GM21367 (cell line): ENCODE measurements at regions not wholly inside any gene's neighbourhood (a gene's known extent, or its start where the extent isn't known, plus 50 kb on each side); places are given as distances from the start of the nearest gene placed in this dataset.

Experiments used
- ATAC-seq: cut with Tn5 transposase; IDR thresholded peaks from one replicate; pipeline ENCODE4 v1.9.1; 2021; ENCODE audit not compliant: unreplicated experiment

DNA sequence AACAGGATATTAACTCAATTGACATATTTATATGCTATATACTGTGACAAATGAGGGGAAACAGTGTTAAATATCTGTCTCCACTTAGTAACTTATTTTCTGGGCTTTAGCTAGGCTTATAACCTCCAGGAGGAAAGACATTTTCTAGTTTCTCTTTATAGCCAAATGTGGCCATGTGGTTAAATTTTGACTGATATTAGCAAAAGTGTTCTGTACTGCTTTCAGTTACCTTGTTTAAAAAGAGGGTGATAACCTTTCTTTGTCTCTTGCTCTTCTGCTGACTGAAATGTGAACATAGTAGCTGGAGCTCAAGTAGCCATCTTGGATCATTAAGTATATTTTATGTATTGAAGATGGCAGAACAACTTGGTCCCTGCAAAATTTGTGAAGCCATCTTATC lies 253.7 kb downstream of the PDHA2 start:
- ATAC-seq: no peak

DNA sequence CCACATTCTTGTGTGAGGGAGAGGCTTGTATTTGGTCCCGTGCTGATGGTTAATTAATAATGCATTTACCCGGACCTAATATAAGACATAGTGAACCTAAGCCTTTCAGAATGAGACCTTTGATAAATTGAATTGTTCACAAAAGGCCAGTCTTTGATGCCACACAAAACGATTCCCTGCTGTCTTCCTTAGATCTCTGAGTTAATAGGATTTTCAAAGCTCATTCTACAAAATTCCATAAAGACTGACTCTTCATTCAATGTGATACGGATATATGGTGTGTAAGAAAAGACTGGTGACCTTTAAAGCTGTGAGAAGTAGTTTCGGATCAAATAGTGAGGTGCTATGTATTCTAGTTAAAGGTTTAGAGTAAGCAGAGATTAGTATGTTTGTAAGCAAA lies 254.3 kb downstream of the PDHA2 start:
- no peak for ATAC-seq

DNA sequence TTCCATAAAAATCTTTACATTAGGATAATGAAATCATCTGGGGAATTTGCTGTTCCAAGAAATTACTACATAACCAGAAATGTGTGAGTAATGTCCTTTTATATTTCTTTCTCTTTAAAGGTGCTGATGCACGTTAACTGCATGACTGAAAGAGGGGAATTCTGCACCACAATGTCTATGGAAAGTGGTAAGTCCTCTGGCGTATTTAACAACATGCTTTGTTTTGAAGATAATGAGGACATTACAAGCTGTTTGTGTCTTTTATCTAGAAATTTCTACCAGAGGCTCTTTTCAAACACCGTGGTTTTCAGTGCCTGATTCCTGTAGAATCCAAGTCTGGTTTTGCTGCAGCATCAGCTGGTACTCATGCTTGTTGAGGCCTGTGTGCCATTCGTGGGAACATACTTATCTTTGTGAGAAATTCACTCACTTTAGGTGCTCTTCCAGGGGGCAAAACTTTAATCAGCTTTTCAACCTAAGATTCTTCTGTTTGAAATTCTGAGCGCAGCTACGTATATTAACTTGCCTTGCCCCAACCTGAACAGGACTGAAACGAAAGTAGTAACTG lies 257.2 kb downstream of the PDHA2 start:
- ATAC-seq: no peak

DNA sequence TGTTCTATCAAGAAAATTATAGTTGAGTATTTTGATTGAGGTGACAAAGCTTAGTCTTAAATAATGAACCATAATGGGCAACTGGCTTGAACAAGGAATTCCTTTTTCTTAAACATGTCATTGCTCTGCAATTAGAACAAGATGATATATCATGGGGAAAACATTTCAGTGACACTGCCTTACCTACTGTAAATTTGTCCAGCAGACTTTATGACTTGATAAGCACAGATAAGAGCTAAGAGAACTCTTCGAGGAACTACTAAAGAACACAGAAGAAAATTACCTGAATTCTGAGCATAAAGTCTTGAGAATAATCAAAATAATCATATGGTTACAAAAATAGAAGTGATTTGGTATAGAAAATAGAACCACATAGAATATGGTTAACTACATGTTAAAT lies 257.8 kb downstream of the PDHA2 start:
- no peak for ATAC-seq

DNA sequence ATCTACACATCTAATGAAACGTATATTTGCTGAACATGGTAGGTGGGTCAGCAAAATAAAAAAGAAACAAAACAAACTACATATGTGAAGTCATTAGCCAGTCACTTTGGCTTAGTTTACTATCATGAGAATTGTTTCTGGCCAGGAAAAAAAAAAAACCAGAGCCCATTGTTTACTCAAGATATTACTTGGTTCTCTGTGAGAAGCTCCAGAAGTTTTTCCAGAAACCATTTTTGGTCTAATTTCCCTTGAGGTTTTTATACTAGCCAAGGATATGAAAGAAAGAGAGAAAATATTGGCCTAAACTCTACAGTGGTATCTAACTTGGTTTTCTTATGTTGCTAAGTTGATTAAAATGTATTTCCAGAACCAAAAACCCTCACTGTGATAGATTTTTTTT lies 259.1 kb downstream of the PDHA2 start:
- ATAC-seq: no peak

DNA sequence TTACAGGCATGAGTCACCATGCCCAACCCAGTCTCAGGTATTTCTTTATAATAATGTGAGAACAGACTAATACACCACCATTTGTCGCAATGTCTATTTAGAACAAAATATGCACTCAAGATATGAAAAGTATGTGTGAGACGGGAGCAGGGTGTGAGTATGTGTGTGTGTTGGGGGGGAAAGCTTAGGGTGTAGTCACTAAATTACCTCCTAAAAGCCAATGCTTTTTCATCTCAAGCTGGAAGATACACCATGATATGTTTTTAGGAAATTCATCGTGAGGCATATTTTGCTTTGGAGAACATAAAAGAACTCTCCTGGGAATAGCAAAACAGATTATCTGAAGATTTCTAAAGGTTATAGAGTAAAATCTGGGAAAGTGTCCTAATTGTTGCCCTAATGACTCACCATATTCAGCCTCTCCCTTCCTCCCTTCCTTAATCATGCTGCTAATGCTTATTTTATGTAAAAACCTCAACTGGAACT lies 262.7 kb downstream of the PDHA2 start:
- no peak for ATAC-seq

DNA sequence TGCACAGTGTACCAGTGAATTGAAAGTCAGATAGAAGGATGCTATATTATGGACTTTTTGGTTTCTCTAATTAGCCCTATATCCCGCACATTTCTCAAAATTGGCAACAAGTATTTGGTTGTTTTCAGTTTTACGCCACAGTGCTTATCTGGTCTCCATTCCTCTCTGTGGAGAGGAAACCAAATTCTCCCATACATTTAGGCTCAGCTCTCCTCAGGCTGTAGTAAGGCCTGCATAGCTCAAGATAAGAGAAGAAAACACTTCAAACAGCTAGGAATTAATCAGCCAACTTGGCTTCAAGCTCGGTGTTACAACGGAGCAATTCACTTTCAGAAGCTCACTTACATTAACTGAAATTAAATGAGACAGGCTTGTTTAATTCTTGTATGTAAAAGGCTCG lies 263.2 kb downstream of the PDHA2 start:
- ATAC-seq: no peak

DNA sequence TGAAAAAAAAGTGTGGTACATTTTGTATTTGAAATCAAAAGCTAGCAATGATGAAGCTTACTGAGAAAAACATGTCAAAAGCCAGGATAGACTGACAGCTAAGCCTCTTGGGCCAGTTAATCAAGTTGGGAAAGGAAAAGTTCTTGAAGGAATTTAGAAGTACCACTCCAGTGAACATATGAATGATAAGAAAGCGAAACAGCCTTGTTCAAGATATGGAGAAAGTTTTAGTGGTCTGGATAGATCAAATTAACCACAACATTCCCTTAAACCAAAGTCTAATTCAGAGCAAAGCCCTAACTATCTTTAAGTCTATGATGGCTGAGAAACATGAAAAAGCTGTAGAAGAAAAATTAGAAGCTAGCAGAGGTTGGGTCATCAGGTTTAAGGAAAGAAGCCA lies 268.3 kb downstream of the PDHA2 start:
- no peak for ATAC-seq

DNA sequence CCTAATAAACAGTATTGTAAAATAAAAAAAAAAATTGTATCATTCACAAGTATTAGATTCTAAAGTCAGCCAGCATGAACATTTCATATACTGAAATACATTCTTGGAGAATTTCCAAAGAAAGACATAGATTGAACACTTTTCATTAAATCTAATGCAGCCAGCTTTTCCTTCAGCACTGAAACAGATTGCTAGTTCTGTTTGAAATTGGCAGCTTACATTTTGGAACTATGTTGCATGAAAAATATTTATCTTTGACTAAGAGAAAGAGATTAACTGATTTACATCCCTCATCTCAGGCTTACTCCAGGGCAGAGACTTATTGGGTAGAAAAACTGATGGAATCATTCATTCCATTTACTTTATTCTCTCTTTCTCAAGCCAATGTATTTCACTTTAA lies 272.7 kb downstream of the PDHA2 start:
- ATAC-seq: no peak

DNA sequence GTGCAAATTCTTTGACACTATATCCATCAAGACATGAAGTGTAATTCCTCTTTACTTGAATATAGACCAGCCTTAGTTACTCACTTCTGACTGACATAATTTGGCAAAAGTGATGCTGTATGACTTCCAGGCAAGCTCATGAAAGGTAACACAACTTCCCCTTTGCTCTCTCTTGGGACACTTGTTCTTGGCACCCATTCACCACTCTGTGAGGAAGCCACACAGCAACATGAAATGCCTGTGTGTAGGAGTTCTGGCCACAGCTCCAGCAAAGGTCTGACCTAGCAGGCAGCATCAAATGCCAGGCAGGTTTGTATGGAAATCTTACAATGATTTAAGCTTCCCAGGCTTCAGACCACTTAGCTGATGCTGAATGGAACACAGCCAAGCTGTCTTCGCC lies 280.3 kb downstream of the PDHA2 start:
- no peak for ATAC-seq

DNA sequence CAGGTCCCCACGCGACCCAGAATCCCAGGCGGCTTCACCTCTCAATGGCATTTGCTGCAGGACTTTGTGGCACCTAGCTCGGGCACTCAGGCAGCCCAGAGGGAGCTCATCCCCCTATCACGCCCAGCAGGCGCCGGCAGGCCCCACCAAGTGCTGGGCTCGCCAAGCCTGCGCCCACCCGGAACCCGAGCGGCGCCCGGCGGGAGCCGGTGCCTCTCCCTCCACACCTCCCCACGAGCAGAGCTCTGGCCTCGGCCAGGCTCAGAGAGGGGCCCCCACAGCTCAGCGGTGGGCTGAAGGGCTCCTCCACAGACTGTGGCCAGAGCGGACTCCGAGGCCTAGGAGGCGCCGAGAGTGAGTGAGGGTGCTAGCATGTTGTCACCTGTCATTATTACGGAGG lies 286.3 kb downstream of the PDHA2 start:
- ATAC-seq: no peak

DNA sequence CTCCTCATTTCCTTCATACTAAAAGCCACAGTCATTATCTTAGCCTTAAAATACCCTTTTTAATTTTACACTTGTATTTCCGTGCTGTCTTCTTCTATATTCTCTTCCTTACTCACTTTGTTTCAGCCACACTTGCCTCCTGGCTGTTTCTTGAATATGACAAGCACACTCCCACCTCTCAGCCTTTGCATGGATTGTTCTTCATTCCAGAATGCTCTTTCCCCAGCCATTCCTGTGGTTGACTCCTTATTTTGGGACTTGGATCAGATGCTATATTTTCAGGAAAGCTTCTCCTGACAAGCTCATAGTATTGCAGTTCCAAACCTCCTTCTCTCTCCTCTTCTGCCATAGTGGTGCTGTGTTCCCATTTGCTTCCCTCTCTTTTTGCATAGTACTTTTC lies 291.3 kb downstream of the PDHA2 start:
- ATAC-seq: no peak

DNA sequence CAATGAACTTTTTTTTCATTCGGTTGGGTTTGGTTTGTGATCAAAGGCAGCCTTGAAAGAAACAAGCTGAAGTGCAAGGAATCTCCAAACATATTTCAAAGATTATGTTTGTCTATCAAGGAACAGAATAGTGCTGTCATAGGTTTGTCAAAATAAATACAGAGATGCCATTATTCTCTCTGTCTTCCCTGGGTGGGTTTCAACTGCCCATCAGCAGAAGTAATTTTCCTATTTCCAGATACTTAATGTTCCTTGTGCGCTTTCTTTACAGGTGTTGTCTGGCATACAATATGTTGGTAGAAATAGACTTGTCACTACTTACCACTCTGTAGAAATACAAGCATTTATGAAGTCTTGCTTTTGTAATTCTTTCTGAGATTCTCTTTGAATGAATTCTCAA lies 294.9 kb downstream of the PDHA2 start:
- no peak for ATAC-seq

DNA sequence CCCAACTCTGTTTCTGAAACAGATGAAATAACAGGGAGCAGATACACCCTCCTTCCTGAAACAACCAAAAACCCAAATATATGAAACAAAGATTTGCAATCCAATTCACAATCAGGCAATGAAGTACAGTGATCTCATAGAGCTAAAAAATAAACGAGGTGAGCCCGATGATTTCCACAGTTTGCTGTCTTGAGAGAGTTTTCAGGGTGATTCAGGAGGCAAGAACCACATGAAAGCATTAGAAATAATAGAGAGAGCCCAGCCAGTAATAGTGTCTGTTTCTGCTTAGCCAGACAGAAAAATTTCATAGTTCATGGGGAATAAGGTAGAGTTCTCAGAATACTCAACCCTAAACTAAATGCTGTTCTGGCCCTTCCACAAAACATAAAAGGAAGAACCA lies 296.2 kb downstream of the PDHA2 start:
- no peak for ATAC-seq

DNA sequence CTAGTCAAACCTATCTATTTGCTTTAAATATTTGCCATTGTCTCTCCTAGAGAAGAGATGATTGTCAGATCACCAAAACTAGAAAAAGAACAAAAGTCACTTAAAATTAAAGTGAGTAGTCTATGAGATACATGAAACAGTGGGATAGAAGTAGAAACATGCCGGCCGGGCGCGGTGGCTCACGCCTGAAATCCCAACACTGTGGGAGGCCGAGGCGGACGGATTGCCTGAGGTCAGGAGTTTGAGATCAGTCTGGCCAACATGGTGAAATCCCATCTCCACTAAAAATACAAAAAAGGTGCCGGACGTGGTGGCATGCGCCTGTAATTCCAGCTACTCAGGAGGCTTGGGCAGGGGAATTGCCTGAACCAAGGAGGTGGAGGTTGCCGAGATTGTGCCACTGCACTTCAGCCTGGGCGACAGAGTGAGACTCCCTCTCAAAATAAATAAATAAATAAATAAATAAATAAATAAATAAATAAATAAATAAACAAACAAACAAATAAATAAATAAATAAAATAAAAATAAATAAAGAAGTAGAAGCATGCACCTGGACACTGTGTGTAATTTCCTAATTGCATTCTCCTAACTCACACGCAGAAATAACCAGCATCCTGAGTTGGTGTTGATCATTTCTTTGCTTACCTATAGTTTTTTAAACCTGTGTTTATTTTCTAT lies 299.5 kb downstream of the PDHA2 start:
- ATAC-seq: no peak

DNA sequence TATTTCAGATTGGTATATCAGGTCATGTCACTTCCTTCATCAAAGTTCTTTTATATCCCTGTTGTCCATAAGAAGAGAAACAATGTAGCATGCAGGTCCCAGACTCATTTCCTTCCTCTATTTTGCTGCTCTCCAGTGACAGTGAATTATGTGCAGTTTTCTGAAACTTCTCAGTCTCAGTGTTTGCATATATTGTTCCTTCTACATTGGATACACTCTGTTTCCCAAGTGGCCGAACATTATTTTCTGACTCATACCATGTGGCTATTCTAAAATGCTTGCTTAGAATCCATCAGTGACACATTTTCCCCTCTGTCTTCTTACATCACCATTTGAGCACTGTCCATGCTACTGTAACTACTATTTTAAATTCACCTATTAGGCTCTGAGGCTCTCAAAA lies 305.7 kb downstream of the PDHA2 start:
- no peak for ATAC-seq

DNA sequence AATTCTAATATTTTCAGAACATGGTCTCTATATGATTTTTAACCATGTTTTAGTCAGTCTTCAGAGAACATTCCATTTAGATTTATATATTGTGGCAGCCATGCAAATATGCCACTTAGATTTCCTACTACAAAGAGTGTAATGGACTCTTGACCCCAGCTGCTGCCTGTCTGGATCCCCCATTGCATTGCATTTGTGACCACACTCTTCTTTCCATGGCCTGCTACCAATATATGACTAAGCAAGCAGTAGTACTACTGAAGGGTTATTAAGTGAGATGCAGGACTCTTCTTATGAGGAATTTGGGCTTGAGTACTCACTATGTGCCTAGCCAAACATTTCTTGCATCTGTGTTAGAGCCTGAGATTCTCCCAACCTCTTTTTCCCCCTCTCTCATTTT lies 306.8 kb downstream of the PDHA2 start:
- ATAC-seq: no peak

DNA sequence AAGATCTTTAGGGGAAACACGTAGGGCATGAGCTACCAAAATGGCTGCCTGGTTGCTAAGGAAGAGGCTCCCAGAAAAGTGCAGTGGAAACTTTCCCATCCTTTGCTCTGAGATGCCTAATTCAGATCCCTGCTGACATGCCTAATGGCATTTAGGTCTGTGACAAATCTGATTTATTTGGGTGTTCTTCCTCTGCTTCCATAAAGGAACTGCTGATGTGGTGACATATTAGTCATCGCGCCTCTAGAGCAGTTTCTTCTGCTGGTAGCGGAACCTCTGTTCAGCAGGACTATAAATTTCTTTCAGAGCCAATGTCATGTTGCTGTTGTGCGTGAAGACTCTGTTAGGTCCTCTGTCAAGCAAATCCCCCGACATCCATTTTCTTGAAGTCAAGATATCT lies 310.0 kb downstream of the PDHA2 start:
- no peak for ATAC-seq

DNA sequence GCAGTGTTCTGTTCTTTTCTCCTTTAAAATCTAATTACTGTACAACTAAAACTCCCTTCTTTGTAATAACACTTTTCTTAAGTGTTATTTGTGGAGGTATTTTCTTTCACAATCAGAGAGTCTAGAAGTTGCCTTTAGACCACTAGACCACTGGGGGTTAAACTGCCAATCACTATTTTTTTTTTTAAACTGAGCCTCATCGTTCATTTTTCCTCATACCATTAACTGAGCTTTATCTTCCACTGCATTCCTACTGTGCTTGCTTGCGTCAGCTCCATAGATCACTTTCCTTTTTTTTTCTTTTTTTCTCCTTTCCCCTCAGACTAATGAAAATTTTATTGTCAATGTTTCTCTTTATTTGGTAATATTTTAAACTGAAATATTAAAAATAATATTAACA lies 310.6 kb downstream of the PDHA2 start:
- no peak for ATAC-seq

DNA sequence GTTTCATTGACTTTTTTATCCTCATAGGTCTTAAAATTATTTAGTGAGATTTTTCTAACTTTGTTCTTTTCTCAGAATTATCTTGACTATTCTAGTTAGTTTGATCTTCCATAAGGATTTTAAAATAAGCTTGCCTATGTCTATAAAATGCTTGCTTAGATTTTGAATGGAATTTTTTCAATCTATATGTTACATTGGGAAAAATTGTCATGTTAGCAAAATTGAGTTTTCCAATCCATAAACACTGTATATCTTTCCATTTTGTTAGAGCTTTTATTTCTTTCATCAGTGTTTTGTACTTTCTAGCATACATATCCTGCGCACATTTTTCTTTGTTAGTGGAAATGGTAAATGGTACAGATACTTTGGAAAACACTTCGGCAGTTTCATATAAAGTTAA lies 312.9 kb downstream of the PDHA2 start:
- ATAC-seq: no peak

DNA sequence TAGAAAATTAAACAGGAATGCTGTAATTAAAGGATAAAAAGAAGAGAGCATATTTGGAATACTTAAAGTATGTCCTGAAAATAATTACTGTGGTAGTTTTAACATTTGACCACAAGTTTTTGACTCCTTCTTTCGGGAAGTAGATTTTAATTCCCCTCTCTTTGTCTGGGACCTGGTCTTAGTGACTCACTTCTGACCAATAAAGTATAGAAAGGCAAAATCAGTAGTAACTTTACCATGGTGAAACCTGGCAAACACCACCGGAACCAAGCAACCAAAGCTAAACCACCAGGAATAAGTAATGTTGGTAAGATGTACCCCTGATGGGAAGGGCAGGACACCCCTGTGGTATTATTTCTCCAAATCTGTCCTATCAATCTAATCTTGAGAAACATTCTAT lies 314.8 kb downstream of the PDHA2 start:
- no peak for ATAC-seq

DNA sequence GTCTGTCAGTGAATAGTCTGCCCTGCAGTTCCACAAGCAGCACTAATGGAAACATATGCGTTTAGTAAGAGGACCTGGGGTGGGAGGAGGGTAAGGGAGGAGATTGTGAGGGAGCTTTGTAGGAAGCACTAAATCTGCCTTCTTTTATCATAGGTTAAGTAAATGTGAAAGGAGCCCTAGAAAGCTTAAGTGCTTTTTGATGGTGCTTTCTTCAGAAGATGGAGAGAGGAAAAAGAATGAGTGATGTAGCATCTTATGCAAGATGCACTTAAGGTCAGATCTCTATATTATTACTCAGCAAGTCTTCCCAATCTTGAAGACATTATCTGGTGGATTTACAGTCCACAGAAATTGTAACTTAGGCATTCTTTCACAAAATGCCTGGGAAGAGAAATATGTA lies 322.7 kb downstream of the PDHA2 start:
- no peak for ATAC-seq

DNA sequence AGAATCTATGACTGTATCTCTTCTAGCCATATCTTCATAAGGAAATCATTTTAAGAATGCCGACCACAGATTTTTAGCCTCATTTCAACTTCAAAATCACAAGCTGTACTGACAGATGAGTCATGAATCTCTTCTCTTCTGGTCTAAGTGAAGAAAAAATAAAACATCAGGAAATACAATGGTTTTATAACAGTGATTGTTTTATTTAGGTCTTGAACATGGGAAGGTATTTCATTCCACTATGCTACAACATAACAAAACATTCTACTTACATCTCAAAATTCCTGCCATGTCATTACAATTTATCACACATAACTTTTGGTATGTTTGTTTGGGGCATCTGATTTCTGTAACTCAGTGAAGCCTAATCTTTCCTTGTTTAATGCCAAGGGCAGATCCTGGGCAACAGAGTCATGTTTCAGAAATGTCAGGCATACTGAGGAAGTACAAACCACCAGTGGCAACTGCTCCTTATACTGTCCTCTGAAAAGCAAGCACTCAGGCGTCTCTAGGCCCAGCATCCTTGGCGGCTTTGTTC lies 325.0 kb downstream of the PDHA2 start:
- ATAC-seq: no peak
